H1 (cell line): ENCODE measurements at regions not wholly inside any gene's neighbourhood (a gene's known extent, or its start where the extent isn't known, plus 50 kb on each side); places are given as distances from the start of the nearest gene placed in this dataset.

Experiments
- CTCF ChIA-PET: fragments of 300-600 bp; sonication (Branson Sonifier 250); formaldehyde crosslinking; loops from one replicate; lab custom pipeline; 2021; ENCODE audit not compliant: partially characterized antibody; lab: Charles Lee
- POLR2A ChIA-PET: fragments of 300-600 bp; sonication (Branson Sonifier 250); formaldehyde crosslinking; loops from one replicate; lab custom pipeline; 2021; ENCODE audit warnings: inconsistent platforms; ENCODE audit not compliant: partially characterized antibody; lab: Charles Lee
- DNase-seq, 2 experiments: peaks; one replicate each; pipeline versions ENCODE4 v3.0.0 to v3.0.0-alpha.2; 2010 to 2022; ENCODE audit warnings: low spot score in 2 of 2, low read depth in 1 of 2, mixed read lengths in 1 of 2
- FAIRE-seq: peaks from 2 replicates; lab custom pipeline; 2011; peaks lifted over from hg19 to GRCh38; lab: Jason Lieb, UNC
- H2AFZ ChIP-seq: 2 replicates; pipeline ENCODE4 v1.8.1; 2012; ENCODE audit warnings: low read length, inconsistent platforms
- H2AK5ac ChIP-seq: 2 replicates; pipeline ENCODE4 v1.6.1; 2013; ENCODE audit warnings: low read depth, low read length
- H2BK120ac ChIP-seq: replicated peaks from 2 replicates; pipeline ENCODE3; 2013; ENCODE audit warnings: low read depth, low read length, inconsistent platforms
- H2BK12ac ChIP-seq: 2 replicates; pipeline ENCODE4 v1.6.1; 2013; ENCODE audit warnings: low read depth, low read length
- H2BK15ac ChIP-seq: 2 replicates; pipeline ENCODE4 v1.6.1; 2013; ENCODE audit warnings: low read length
- H2BK20ac ChIP-seq: 2 replicates; pipeline ENCODE4 v1.6.1; 2013; ENCODE audit warnings: low read length
- H2BK5ac ChIP-seq: 2 replicates; pipeline ENCODE4 v1.6.1; 2013; ENCODE audit warnings: low read depth, low read length
- H3K14ac ChIP-seq: 2 replicates; pipeline ENCODE4 v1.6.1; 2013; ENCODE audit warnings: inconsistent platforms; ENCODE audit not compliant: insufficient read length
- H3K18ac ChIP-seq: 2 replicates; pipeline ENCODE4 v1.6.1; 2013; ENCODE audit warnings: low read length; ENCODE audit errors: extremely low read depth
- H3K23ac ChIP-seq: 2 replicates; pipeline ENCODE4 v1.6.1; 2013; ENCODE audit warnings: inconsistent platforms; ENCODE audit not compliant: insufficient read length
- H3K23me2 ChIP-seq: 2 replicates; pipeline ENCODE4 v1.6.1; 2013; ENCODE audit warnings: low read depth, low read length
- H3K27ac ChIP-seq: 2 replicates; pipeline ENCODE4 v1.6.1; 2011; ENCODE audit warnings: low read depth, low read length, inconsistent platforms
- H3K27me3 ChIP-seq, 4 experiments: replicated peaks in 1 of 4; 1 replicate in 1 of 4; 2 replicates in 3 of 4; pipeline versions ENCODE4 v1.6.1 to v1.8.1; 2011 to 2013; ENCODE audit warnings: low read length in 3 of 4, mild to moderate bottlenecking in 3 of 4, inconsistent platforms in 2 of 4, mixed read lengths in 2 of 4, moderate library complexity in 1 of 4; ENCODE audit not compliant: control insufficient read depth in 3 of 4, insufficient read depth in 3 of 4; ENCODE audit errors: extremely low read depth in 1 of 4
- H3K36me3 ChIP-seq, 4 experiments: 2 replicates each; pipeline versions ENCODE4 v1.6.1 to v1.8.1; 2011 to 2013; ENCODE audit warnings: mild to moderate bottlenecking in 4 of 4, low read length in 3 of 4, moderate library complexity in 2 of 4, control low read depth in 1 of 4, inconsistent platforms in 1 of 4; ENCODE audit not compliant: insufficient read depth in 4 of 4, control insufficient read depth in 2 of 4
- H3K4ac ChIP-seq: replicated peaks from 2 replicates; pipeline ENCODE3; 2013; ENCODE audit warnings: low read length, low read depth, mixed read lengths, inconsistent platforms; ENCODE audit not compliant: insufficient read length
- H3K4me1 ChIP-seq, 4 experiments: replicated peaks in 1 of 4; 1 replicate in 1 of 4; 2 replicates in 3 of 4; pipeline versions ENCODE4 v1.6.1 to v1.8.1; 2011 to 2013; ENCODE audit warnings: low read length in 3 of 4, inconsistent platforms in 2 of 4, mixed read lengths in 1 of 4; ENCODE audit not compliant: insufficient read depth in 4 of 4, control insufficient read depth in 3 of 4
- H3K4me2 ChIP-seq, 2 experiments: 2 replicates each; pipeline versions ENCODE4 v1.6.1 to v1.8.1; 2011 to 2013; ENCODE audit warnings: low read depth in 2 of 2, low read length in 2 of 2, control low read depth in 1 of 2, inconsistent platforms in 1 of 2, mild to moderate bottlenecking in 1 of 2; ENCODE audit not compliant: insufficient read depth in 1 of 2
- H3K4me3 ChIP-seq, 4 experiments: fragments of 200-600, 300-600 bp in 1 of 4; sonication (generic), shearing (Covaris generic), sonication (Bioruptor Twin) in 1 of 4; 2 replicates each; pipeline versions ENCODE4 v1.5.1 to v1.8.1; 2011 to 2016; ENCODE audit warnings: low read length in 4 of 4, low read depth in 3 of 4, control low read depth in 2 of 4, inconsistent platforms in 2 of 4, mild to moderate bottlenecking in 2 of 4, mixed read lengths in 1 of 4, moderate library complexity in 1 of 4; ENCODE audit not compliant: insufficient read depth in 2 of 4; ENCODE audit errors: extremely low read depth in 1 of 4
- H3K56ac ChIP-seq: replicated peaks from 2 replicates; pipeline ENCODE3; 2013; ENCODE audit warnings: low read depth, mild to moderate bottlenecking, mixed read lengths, low read length, inconsistent platforms; ENCODE audit not compliant: insufficient read length
- H3K79me1 ChIP-seq: 2 replicates; pipeline ENCODE4 v1.6.1; 2013; ENCODE audit warnings: low read depth, low read length, control low read depth
- H3K79me2 ChIP-seq, 2 experiments: 2 replicates each; pipeline versions ENCODE4 v1.6.1 to v1.8.1; 2012 to 2013; ENCODE audit warnings: low read length in 2 of 2, mild to moderate bottlenecking in 2 of 2, inconsistent platforms in 1 of 2; ENCODE audit not compliant: insufficient read depth in 2 of 2, control insufficient read depth in 1 of 2
- H3K9ac ChIP-seq, 4 experiments: replicated peaks in 1 of 4; 1 replicate in 1 of 4; 2 replicates in 3 of 4; pipeline versions ENCODE4 v1.6.1 to v1.8.1; 2011 to 2013; ENCODE audit warnings: low read depth in 3 of 4, low read length in 3 of 4, control low read depth in 2 of 4, mild to moderate bottlenecking in 2 of 4, moderate library complexity in 2 of 4, inconsistent platforms in 1 of 4; ENCODE audit errors: extremely low read depth in 1 of 4
- H3K9me3 ChIP-seq, 2 experiments: 2 replicates each; pipeline versions ENCODE4 v1.6.1 to v1.8.1; 2012 to 2013; ENCODE audit warnings: mild to moderate bottlenecking in 2 of 2, moderate library complexity in 2 of 2, control low read depth in 1 of 2, inconsistent platforms in 1 of 2, low read depth in 1 of 2, low read length in 1 of 2, mixed read lengths in 1 of 2; ENCODE audit not compliant: insufficient read depth in 2 of 2
- H4K20me1 ChIP-seq, 2 experiments: replicated peaks in 1 of 2; 2 replicates each; pipeline versions ENCODE3 to v1.8.1; 2011 to 2013; ENCODE audit warnings: inconsistent platforms in 2 of 2, low read length in 2 of 2, mild to moderate bottlenecking in 1 of 2; ENCODE audit not compliant: insufficient read depth in 2 of 2, control insufficient read depth in 1 of 2
- H4K5ac ChIP-seq: 2 replicates; pipeline ENCODE4 v1.6.1; 2013; ENCODE audit warnings: low read length, low read depth, mixed read lengths, inconsistent platforms; ENCODE audit not compliant: insufficient read length
- H4K8ac ChIP-seq: 2 replicates; pipeline ENCODE4 v1.8.0; 2013; ENCODE audit warnings: mild to moderate bottlenecking, moderate library complexity, low read length, inconsistent platforms; ENCODE audit not compliant: insufficient read depth; ENCODE audit errors: extremely low read depth
- H4K91ac ChIP-seq: replicated peaks from 2 replicates; pipeline ENCODE3; 2013; ENCODE audit warnings: low read length, mixed read lengths, inconsistent platforms; ENCODE audit not compliant: insufficient read length
- PHF8 ChIP-seq: fragments of 200-600 bp; sonication (generic); conservative IDR thresholded peaks from 2 replicates; pipeline ENCODE4 v1.7.1; 2012; ENCODE audit warnings: low read depth, mild to moderate bottlenecking, inconsistent platforms, low read length, moderate library complexity
- SP1 ChIP-seq: IDR thresholded peaks from 2 replicates; pipeline ENCODE4 v1.6.1; 2011; ENCODE audit warnings: low read depth, low read length
- WGBS, 2 experiments: shearing (Covaris generic) in 1 of 2; methylation state at CpG; one replicate each; pipeline versions ENCODE4 v1.1.6 to v1.1.7; 2013 to 2015; ENCODE audit warnings: low lambda C conversion rate in 2 of 2, mixed read lengths in 2 of 2, inconsistent platforms in 1 of 2, low coverage in 1 of 2, missing lambda C conversion rate in 1 of 2; ENCODE audit not compliant: insufficient replicate concordance in 2 of 2, insufficient coverage in 1 of 2, insufficient read length in 1 of 2; ENCODE audit errors: extremely low coverage in 1 of 2, missing lambda C conversion rate in 1 of 2; 5-methylcytosine and 5-hydroxymethylcytosine counted together

GRCh38 chr4:4694296-4694772 lies 152.5 kb upstream of the STX18 start:
- H3K4me2 ChIP-seq, result peak overlapping the region in 1 of 2 experiments; percentile 8; a peak in 1 of 4 replicates
- no peak overlapping the region for H3K56ac ChIP-seq
- no peak overlapping the region for H3K4me3 ChIP-seq
- H3K14ac ChIP-seq, result no peak overlapping the region
- no peaks in the 10 kb centered on the region for H3K9me3 ChIP-seq
- H3K79me1 ChIP-seq, result no peaks in the 10 kb centered on the region
- H2BK15ac ChIP-seq, result no peak overlapping the region; the same call in 1 of the 2 replicates
- H3K27me3 ChIP-seq, result peaks cover 0 to 3% (median 2%) of the 10 kb centered on the region in 4 experiments; a peak in 1 of 7 replicates
- H2BK5ac ChIP-seq, result no peak overlapping the region
- no peak overlapping the region for H2AK5ac ChIP-seq
- peak; percentile 42 for FAIRE-seq
- H2AFZ ChIP-seq, result no peak overlapping the region
- POLR2A ChIA-PET, result interaction anchor here (1.2 kb wide), 1 partner anchor 19 kb away, joined by 3 read pairs; no protein-coding TSS in a partner anchor
- no peak overlapping the region; the same call in 1 of the 2 replicates for H2BK20ac ChIP-seq
- peaks cover 0 to 2% of the 10 kb centered on the region in 2 experiments for H4K20me1 ChIP-seq
- H3K4ac ChIP-seq, result no peak overlapping the region
- peaks cover 3 to 9% (median 6%) of the 10 kb centered on the region in 4 experiments; a peak in 5 of 7 replicates for H3K4me1 ChIP-seq
- WGBS, 2 experiments, result 57% methylated on average over 5 of the region's 5 CpGs; no CpG with 5 or more reads in 1 of the 2 experiments
- no peak overlapping the region for H3K27ac ChIP-seq
- H2BK120ac ChIP-seq, result no peak overlapping the region
- no peak overlapping the region for H3K23ac ChIP-seq
- CTCF ChIA-PET, result interaction anchor here (0.5 to 3.6 kb wide), 25 partner anchors 9 to 207 kb away, joined by 3 to 32 read pairs (median 4); no protein-coding TSS in a partner anchor
- H2BK12ac ChIP-seq, result no peak overlapping the region
- H4K8ac ChIP-seq, result no peak overlapping the region; the same call in 1 of the 2 replicates
- H3K18ac ChIP-seq, result no peak overlapping the region
- no peak overlapping the region for H3K9ac ChIP-seq
- H3K79me2 ChIP-seq, result no peaks in the 10 kb centered on the region
- no peaks in the 10 kb centered on the region for H3K36me3 ChIP-seq
- peaks cover 3% of the 10 kb centered on the region; the same call in 1 of the 2 replicates for H3K23me2 ChIP-seq
- DNase-seq, result peak; percentile 21 to 61
- H4K5ac ChIP-seq, result no peak overlapping the region
- no peak overlapping the region for H4K91ac ChIP-seq
- TF ChIP-seq PHF8 (no peak), SP1 (no peak)
